Activated CD4-positive, alpha-beta T cell treated with anti-CD3 and anti-CD28 coated beads for 1 hour (primary cell): ENCODE measurements at regions not wholly inside any gene's neighbourhood (a gene's known extent, or its start where the extent isn't known, plus 50 kb on each side); places are given as distances from the start of the nearest gene placed in this dataset.

Experiments used
- DNase-seq: peaks from one replicate; pipeline ENCODE4 v3.0.0-alpha.2; 2020

- no peak for DNase-seq
Observed at GRCh38 chr2:120401275-120402066, 55.5 kb downstream of the INHBB start.

- DNase-seq, result no peak
Observed at GRCh38 chr2:120402067-120402433, 56.1 kb downstream of the INHBB start.

GRCh38 chr2:120402508-120402907, 56.6 kb downstream of the INHBB start:
- DNase-seq, result no peak

GRCh38 chr2:120403261-120403660, 57.3 kb downstream of the INHBB start:
- no peak for DNase-seq

- DNase-seq, result no peak
Observed at GRCh38 chr2:120403676-120404075, 57.7 kb downstream of the INHBB start.

GRCh38 chr2:120404274-120404673, 58.3 kb downstream of the INHBB start:
- DNase-seq, result no peak

GRCh38 chr2:120404941-120405758, 59.2 kb downstream of the INHBB start:
- DNase-seq, result no peak

GRCh38 chr2:120405759-120406099, 59.8 kb downstream of the INHBB start:
- no peak for DNase-seq

- no peak for DNase-seq
Observed at GRCh38 chr2:120406566-120406965, 60.6 kb downstream of the INHBB start.

- no peak for DNase-seq
Observed at GRCh38 chr2:120410487-120410886, 64.6 kb downstream of the INHBB start.

GRCh38 chr2:120415060-120415459, 69.1 kb downstream of the INHBB start:
- DNase-seq, result no peak

GRCh38 chr2:120415728-120416509, 70.0 kb downstream of the INHBB start:
- no peak for DNase-seq

GRCh38 chr2:120418174-120418787, 72.3 kb downstream of the INHBB start:
- DNase-seq, result no peak

GRCh38 chr2:120419073-120419472, 73.1 kb downstream of the INHBB start:
- no peak for DNase-seq

GRCh38 chr2:120419955-120420354, 74.0 kb downstream of the INHBB start:
- no peak for DNase-seq

GRCh38 chr2:120421126-120421829, 75.3 kb downstream of the INHBB start:
- DNase-seq, result no peak

- no peak for DNase-seq
Observed at GRCh38 chr2:120421830-120422175, 75.9 kb downstream of the INHBB start.

- no peak for DNase-seq
Observed at GRCh38 chr2:120422465-120423160, 76.7 kb downstream of the INHBB start.

GRCh38 chr2:120423167-120423943, 77.4 kb downstream of the INHBB start:
- DNase-seq, result no peak

GRCh38 chr2:120424274-120424796, 78.4 kb downstream of the INHBB start:
- DNase-seq, result no peak

- DNase-seq, result no peak
Observed at GRCh38 chr2:120425014-120425413, 79.1 kb downstream of the INHBB start.
